Gastroesophageal sphincter (tissue), 4 donors: ENCODE measurements at regions not wholly inside any gene's neighbourhood (a gene's known extent, or its start where the extent isn't known, plus 50 kb on each side); places are given as distances from the start of the nearest gene placed in this dataset.

Experiments used
- ATAC-seq: fragments of 150-250 bp; one replicate; pipeline ENCODE4 v1.9.1; 2016; ENCODE audit warnings: mild to moderate bottlenecking, moderate library complexity
- H3K27ac ChIP-seq, 4 donors: fragments of 200-600 bp; sonication (generic) in 3 of 4; 1 replicate in 3 of 4; 2 replicates in 1 of 4; pipeline ENCODE4 v1.5.1; 2016 to 2019
- H3K27me3 ChIP-seq: fragments of 200-600 bp; sonication (generic); one replicate; pipeline ENCODE4 v1.5.1; 2019
- H3K36me3 ChIP-seq, 2 donors: fragments of 200-600 bp; sonication (generic); one replicate each; pipeline ENCODE4 v1.5.1; 2019; ENCODE audit warnings: control low read depth in 1 of 2
- H3K4me1 ChIP-seq, 3 donors: fragments of 200-600 bp; sonication (generic); 1 replicate in 2 of 3; 2 replicates in 1 of 3; pipeline ENCODE4 v1.5.1; 2016 to 2019; ENCODE audit warnings: control low read depth in 2 of 3
- H3K4me3 ChIP-seq, 2 donors: fragments of 200-600 bp; sonication (generic); one replicate each; pipeline ENCODE4 v1.5.1; 2019; ENCODE audit warnings: mild to moderate bottlenecking in 1 of 2, moderate library complexity in 1 of 2
- H3K9me3 ChIP-seq, 3 donors: fragments of 200-600 bp; sonication (generic); one replicate each; pipeline ENCODE4 v1.5.1; 2017 to 2019; ENCODE audit warnings: control low read depth in 2 of 3
- EP300 ChIP-seq: sonication (generic); formaldehyde crosslinking; IDR thresholded peaks from one replicate; pipeline ENCODE4 v1.6.1; 2017; ENCODE audit warnings: antibody characterized with exemption, mild to moderate bottlenecking
- POLR2A ChIP-seq, 2 donors: fragments of 450-650 bp; IDR thresholded peaks; one replicate each; pipeline ENCODE4 v1.6.1; 2017; ENCODE audit warnings: antibody characterized with exemption in 2 of 2, mild to moderate bottlenecking in 2 of 2, moderate library complexity in 1 of 2
- POLR2AphosphoS5 ChIP-seq: sonication (generic); formaldehyde crosslinking; IDR thresholded peaks from one replicate; pipeline ENCODE4 v1.6.1; 2017; ENCODE audit warnings: antibody characterized with exemption
- whole genome bisulfite sequencing, 2 donors: methylation state at CpG; one replicate each; pipeline ENCODE4 v1.1.5; 2018; ENCODE audit warnings: low coverage in 1 of 2; 5-methylcytosine and 5-hydroxymethylcytosine counted together
- TF ChIP-seq, protein P1 (sequence below), 4 experiments: fragments of 200-600 bp in 2 of 4; fragments of 450-650 bp in 2 of 4; sonication (generic) in 1 of 4; IDR thresholded peaks; one replicate each; pipeline ENCODE4 v1.5.1; 2017 to 2019; ENCODE audit warnings: antibody characterized with exemption in 4 of 4, mild to moderate bottlenecking in 2 of 4, moderate library complexity in 2 of 4

DNA sequence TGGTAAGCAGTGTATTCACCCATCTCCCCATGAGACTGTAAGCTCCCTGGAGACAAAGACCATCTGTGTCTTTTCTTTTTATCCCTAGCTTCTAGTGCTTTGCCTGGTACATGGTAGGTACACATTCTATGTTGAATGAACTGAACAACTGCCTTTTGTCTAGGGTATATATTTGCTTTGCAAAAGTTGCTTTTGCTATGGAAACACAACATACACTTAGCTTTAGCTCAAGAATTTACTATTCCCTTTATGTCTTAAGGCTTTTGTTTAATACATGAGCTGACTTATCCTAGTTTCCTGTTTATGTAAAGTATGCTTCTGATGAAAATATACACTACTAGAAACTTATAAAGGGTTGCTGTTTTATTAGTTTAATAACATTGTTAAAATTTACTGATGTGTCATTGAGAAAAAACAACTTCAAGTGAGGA lies 198.2 kb downstream of the PRL start:
- H3K36me3 ChIP-seq: no peaks in the 10 kb centered on the region
- H3K27me3 ChIP-seq: no peaks in the 10 kb centered on the region
- H3K4me3 ChIP-seq: no peak overlapping the region
- no peak overlapping the region for H3K27ac ChIP-seq
- no peaks in the 10 kb centered on the region for H3K9me3 ChIP-seq
- TF ChIP-seq POLR2A (IDR thresholded peaks at IDR 0.05) (no peak), POLR2AphosphoS5 (no peak), EP300 (no peak)
- TF ChIP-seq, protein P1, sequence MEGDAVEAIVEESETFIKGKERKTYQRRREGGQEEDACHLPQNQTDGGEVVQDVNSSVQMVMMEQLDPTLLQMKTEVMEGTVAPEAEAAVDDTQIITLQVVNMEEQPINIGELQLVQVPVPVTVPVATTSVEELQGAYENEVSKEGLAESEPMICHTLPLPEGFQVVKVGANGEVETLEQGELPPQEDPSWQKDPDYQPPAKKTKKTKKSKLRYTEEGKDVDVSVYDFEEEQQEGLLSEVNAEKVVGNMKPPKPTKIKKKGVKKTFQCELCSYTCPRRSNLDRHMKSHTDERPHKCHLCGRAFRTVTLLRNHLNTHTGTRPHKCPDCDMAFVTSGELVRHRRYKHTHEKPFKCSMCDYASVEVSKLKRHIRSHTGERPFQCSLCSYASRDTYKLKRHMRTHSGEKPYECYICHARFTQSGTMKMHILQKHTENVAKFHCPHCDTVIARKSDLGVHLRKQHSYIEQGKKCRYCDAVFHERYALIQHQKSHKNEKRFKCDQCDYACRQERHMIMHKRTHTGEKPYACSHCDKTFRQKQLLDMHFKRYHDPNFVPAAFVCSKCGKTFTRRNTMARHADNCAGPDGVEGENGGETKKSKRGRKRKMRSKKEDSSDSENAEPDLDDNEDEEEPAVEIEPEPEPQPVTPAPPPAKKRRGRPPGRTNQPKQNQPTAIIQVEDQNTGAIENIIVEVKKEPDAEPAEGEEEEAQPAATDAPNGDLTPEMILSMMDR (IDR thresholded peaks at IDR 0.05): no peak
- no peak for ATAC-seq
- H3K4me1 ChIP-seq: no peaks in the 10 kb centered on the region

DNA sequence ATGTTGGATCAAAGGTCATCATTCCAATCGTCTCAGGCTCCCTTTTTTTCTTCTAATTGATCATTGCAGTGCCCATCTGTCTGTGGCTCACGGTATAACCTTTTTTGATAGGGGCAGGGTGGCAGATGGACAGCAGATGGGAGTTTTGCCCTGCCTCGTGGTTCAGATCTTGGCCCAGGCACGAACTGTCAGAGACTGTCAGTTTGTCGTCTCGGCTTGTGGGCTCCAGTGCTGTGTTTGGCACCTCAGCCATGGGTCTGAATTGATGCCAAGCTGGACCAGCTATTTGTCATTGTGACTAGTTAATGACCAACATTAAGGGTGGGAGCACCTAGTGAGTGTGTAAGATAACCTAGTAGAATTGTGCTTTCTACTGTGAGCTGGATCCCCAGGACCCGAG lies 197.6 kb downstream of the PRL start:
- H3K4me3 ChIP-seq: no peak overlapping the region
- no peaks in the 10 kb centered on the region for H3K4me1 ChIP-seq
- no peaks in the 10 kb centered on the region for H3K36me3 ChIP-seq
- 66 to 81% methylated on average over 3 to 6 of the region's 7 CpGs for WGBS, 2 donors
- no peaks in the 10 kb centered on the region for H3K9me3 ChIP-seq
- ATAC-seq: no peak
- no peaks in the 10 kb centered on the region for H3K27me3 ChIP-seq
- no peak overlapping the region for H3K27ac ChIP-seq
- TF ChIP-seq POLR2AphosphoS5: no peak

DNA sequence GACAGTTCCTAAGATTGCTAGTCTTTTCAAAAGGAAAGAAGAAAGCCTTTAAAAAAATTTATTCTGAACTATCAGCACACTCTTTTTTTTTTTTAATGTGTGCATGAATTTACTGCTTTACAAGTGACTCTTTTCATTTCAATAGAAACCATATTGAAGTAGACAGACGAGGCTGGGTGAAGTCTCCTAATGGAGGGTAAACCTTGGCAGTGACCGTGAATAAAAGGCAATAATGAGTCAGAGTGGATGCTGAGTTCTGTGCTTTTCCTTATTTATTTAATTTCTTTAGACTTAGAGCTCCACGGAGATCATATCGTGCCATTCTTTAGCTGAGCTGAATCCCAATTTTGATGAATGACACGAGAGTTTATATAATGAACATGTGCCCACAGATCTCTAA lies 196.9 kb downstream of the PRL start:
- Histone ChIP-seq H3K9me3 (no peaks in the 10 kb centered on the region), H3K27ac (no peak overlapping the region), H3K27me3 (no peaks in the 10 kb centered on the region), H3K4me1 (no peaks in the 10 kb centered on the region), H3K36me3 (no peaks in the 10 kb centered on the region), H3K4me3 (no peak overlapping the region)
- ATAC-seq: no peak
- TF ChIP-seq, protein P1 (IDR thresholded peaks at IDR 0.05): no peak
- TF ChIP-seq POLR2AphosphoS5: no peak
- no peak for TF ChIP-seq POLR2A (IDR thresholded peaks at IDR 0.05)
- TF ChIP-seq EP300: no peak
- WGBS, 2 donors: 56 to 75% methylated on average over 5 of the region's 5 CpGs

DNA sequence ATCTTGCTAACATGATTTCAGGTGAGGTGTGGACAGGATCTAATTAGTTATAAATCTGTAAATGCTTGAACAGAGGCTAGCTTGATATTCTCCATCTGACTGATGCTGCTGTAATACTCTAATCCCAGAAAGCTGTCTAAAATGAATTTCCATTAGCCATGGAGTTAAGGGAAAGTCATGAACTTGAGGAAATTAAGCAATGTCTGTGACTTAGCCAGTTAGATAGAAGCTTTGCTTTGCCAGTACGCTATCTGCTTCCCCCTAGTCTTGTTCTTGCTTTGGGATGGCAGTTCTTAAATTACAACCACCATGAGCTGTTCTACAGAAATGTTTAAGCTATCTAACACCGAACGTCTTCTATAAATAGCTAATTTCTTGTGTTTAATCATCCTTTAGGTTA lies 195.7 kb downstream of the PRL start:
- TF ChIP-seq POLR2AphosphoS5: no peak
- Histone ChIP-seq H3K4me1 (no peaks in the 10 kb centered on the region), H3K27me3 (no peaks in the 10 kb centered on the region), H3K27ac (no peak overlapping the region), H3K36me3 (no peaks in the 10 kb centered on the region), H3K9me3 (no peaks in the 10 kb centered on the region), H3K4me3 (no peak overlapping the region)
- ATAC-seq: no peak
- 89 to 95% methylated on average over 3 of the region's 3 CpGs for WGBS, 2 donors

DNA sequence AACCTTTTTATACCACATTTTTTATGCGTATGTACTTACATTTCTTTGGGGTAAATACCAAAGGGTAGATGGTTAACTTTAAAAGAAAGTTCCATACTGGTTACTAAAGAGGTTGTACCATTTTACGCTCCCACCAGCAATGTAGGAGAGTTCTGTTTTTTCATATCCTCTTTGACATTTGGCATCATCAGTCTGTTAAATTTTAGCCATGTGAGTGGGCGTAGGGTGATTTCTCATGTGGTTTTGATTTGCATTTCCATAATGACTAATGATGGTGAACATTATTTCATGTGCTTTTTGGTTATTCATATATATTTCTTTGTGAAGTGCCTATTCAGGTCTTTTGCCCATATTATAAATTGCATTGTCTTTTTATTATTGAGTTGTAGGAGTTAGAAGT lies 194.2 kb downstream of the PRL start:
- H3K27ac ChIP-seq: no peak overlapping the region
- H3K4me3 ChIP-seq: no peak overlapping the region
- 83 to 95% methylated on average over 3 of the region's 3 CpGs for WGBS, 2 donors
- no peaks in the 10 kb centered on the region for H3K36me3 ChIP-seq
- H3K27me3 ChIP-seq: no peaks in the 10 kb centered on the region
- H3K4me1 ChIP-seq: no peaks in the 10 kb centered on the region
- ATAC-seq: no peak
- TF ChIP-seq EP300: no peak
- no peak for TF ChIP-seq POLR2A (IDR thresholded peaks at IDR 0.05)
- TF ChIP-seq, protein P1 (IDR thresholded peaks at IDR 0.05): no peak
- TF ChIP-seq POLR2AphosphoS5: no peak
- H3K9me3 ChIP-seq: no peaks in the 10 kb centered on the region

DNA sequence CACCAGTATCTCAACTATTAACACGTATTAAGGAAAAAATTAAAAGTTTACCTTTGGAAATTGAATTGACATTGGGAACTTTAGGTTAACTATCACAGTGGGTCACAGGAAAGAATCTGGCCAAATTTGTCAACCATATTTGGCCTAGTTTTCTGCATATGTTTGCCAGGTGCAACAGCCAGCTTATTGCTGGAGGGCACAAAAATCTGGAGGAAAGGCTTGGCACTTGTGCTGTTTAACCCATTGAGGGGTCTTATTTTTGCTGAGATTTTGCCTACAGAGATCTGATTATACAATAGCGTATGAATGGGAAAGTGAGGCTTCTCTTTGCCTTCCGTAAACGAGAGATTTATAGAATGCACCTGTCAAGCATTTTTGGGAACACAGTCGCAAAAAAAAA lies 190.4 kb downstream of the PRL start:
- H3K27ac ChIP-seq: no peak overlapping the region
- H3K27me3 ChIP-seq: no peaks in the 10 kb centered on the region
- TF ChIP-seq, protein P1 (IDR thresholded peaks at IDR 0.05): no peak
- TF ChIP-seq POLR2AphosphoS5 (no peak), POLR2A (IDR thresholded peaks at IDR 0.05) (no peak), EP300 (no peak)
- 79 to 97% methylated on average over 3 to 5 of the region's 5 CpGs for WGBS, 2 donors
- H3K4me1 ChIP-seq: no peaks in the 10 kb centered on the region
- H3K9me3 ChIP-seq: no peaks in the 10 kb centered on the region
- no peaks in the 10 kb centered on the region for H3K36me3 ChIP-seq
- H3K4me3 ChIP-seq: no peak overlapping the region
- no peak for ATAC-seq
